ENCODE measurements at regions not wholly inside any gene's neighbourhood (a gene's known extent, or its start where the extent isn't known, plus 50 kb on each side); places are given as distances from the start of the nearest gene placed in this dataset.

DNA sequence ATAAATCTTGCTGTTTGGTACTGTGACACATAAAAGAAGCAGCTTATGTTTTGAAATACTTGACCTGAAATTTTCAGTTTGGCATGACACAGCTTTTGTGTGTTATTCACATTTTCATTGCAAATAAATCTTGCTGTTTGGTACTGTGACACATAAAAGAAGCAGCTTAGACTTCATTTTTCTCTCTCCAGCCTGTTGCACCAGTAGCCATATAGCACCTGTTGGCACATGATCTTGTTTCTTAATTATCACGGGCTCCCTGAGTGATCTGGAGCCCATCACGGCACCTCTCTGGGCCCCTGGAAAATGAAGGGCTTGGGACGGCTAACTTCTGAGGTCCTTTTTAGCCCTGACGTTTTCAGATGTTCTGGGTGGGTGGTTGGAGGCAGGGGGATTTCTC, 77.4 kb upstream of the SLCO3A1 start:
- Histone ChIP-seq H3K9ac (ENCODE audit: control insufficient read depth, insufficient read depth, low read length) (no peak overlapping the region), H3K27me3 (replicated peaks in 1 of 2; ENCODE audit: control insufficient read depth in 2 of 2, insufficient read depth in 2 of 2, low read length in 1 of 2) (no peaks in the 10 kb centered on the region), H3K4me1 (ENCODE audit: control insufficient read depth, insufficient read depth, low read length) (no peaks in the 10 kb centered on the region), H2AFZ (ENCODE audit: control insufficient read depth, low read depth, low read length) (no peak overlapping the region), H3K36me3 (ENCODE audit: control insufficient read depth in 2 of 2, insufficient read depth in 2 of 2, low read length in 1 of 2) (no peaks in the 10 kb centered on the region), H3K4me2 (ENCODE audit: control insufficient read depth, insufficient read depth) (no peak overlapping the region), H3K79me2 (ENCODE audit: control insufficient read depth, insufficient read depth, low read length) (no peaks in the 10 kb centered on the region), H3K27ac (ENCODE audit: control insufficient read depth, insufficient read depth) (no peak overlapping the region), H4K20me1 (ENCODE audit: control insufficient read depth, insufficient read depth) (no peaks in the 10 kb centered on the region), H3K4me3 (no peak overlapping the region), H3K9me3 (replicated peaks; ENCODE audit: control insufficient read depth, insufficient read depth, low read length) (no peaks in the 10 kb centered on the region)
- ChIA-PET RAD21 (ENCODE audit: unreplicated experiment) (no interaction called here), POLR2A (no interaction called here), CTCF (no interaction called here), SMC1A (ENCODE audit: uncharacterized antibody, unreplicated experiment) (no interaction called here)
- in situ Hi-C loops (cut with MboI), result no loop called here
- WGBS (ENCODE audit: insufficient coverage, insufficient replicate concordance, low lambda C conversion rate, missing lambda C conversion rate), result 12% methylated on average over 4 of the region's 4 CpGs
- ATAC-seq (no peak), FAIRE-seq (no peak), DNase-seq (ENCODE audit: low read depth, low spot score) (no peak)
- intact Hi-C loops (cut with micrococcal nuclease; ENCODE audit: unreplicated experiment), result no loop called here
- BruUV-seq (replicated peaks), result no TSS peak
- no peak for TF ChIP-seq POLR2AphosphoS5 (IDR thresholded peaks at IDR 0.05; ENCODE audit: low read length)
- TF ChIP-seq, protein P1, sequence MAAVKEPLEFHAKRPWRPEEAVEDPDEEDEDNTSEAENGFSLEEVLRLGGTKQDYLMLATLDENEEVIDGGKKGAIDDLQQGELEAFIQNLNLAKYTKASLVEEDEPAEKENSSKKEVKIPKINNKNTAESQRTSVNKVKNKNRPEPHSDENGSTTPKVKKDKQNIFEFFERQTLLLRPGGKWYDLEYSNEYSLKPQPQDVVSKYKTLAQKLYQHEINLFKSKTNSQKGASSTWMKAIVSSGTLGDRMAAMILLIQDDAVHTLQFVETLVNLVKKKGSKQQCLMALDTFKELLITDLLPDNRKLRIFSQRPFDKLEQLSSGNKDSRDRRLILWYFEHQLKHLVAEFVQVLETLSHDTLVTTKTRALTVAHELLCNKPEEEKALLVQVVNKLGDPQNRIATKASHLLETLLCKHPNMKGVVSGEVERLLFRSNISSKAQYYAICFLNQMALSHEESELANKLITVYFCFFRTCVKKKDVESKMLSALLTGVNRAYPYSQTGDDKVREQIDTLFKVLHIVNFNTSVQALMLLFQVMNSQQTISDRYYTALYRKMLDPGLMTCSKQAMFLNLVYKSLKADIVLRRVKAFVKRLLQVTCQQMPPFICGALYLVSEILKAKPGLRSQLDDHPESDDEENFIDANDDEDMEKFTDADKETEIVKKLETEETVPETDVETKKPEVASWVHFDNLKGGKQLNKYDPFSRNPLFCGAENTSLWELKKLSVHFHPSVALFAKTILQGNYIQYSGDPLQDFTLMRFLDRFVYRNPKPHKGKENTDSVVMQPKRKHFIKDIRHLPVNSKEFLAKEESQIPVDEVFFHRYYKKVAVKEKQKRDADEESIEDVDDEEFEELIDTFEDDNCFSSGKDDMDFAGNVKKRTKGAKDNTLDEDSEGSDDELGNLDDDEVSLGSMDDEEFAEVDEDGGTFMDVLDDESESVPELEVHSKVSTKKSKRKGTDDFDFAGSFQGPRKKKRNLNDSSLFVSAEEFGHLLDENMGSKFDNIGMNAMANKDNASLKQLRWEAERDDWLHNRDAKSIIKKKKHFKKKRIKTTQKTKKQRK (IDR thresholded peaks at IDR 0.05; ENCODE audit: low read depth, low read length), result no peak
- TF ChIP-seq, protein P2, sequence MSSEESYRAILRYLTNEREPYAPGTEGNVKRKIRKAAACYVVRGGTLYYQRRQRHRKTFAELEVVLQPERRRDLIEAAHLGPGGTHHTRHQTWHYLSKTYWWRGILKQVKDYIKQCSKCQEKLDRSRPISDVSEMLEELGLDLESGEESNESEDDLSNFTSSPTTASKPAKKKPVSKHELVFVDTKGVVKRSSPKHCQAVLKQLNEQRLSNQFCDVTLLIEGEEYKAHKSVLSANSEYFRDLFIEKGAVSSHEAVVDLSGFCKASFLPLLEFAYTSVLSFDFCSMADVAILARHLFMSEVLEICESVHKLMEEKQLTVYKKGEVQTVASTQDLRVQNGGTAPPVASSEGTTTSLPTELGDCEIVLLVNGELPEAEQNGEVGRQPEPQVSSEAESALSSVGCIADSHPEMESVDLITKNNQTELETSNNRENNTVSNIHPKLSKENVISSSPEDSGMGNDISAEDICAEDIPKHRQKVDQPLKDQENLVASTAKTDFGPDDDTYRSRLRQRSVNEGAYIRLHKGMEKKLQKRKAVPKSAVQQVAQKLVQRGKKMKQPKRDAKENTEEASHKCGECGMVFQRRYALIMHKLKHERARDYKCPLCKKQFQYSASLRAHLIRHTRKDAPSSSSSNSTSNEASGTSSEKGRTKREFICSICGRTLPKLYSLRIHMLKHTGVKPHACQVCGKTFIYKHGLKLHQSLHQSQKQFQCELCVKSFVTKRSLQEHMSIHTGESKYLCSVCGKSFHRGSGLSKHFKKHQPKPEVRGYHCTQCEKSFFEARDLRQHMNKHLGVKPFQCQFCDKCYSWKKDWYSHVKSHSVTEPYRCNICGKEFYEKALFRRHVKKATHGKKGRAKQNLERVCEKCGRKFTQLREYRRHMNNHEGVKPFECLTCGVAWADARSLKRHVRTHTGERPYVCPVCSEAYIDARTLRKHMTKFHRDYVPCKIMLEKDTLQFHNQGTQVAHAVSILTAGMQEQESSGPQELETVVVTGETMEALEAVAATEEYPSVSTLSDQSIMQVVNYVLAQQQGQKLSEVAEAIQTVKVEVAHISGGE (CRISPR knock-in tag; IDR thresholded peaks at IDR 0.05), result no peak
- TF ChIP-seq ZNF384 (IDR thresholded peaks at IDR 0.05; ENCODE audit: borderline replicate concordance, low read depth, low read length), result no peak
- no peak for TF ChIP-seq YY1 (IDR thresholded peaks at IDR 0.05; ENCODE audit: low read depth, low read length)
- TF ChIP-seq ZBED1 (IDR thresholded peaks at IDR 0.05; ENCODE audit: borderline replicate concordance), result no peak
- TF ChIP-seq, protein P3, sequence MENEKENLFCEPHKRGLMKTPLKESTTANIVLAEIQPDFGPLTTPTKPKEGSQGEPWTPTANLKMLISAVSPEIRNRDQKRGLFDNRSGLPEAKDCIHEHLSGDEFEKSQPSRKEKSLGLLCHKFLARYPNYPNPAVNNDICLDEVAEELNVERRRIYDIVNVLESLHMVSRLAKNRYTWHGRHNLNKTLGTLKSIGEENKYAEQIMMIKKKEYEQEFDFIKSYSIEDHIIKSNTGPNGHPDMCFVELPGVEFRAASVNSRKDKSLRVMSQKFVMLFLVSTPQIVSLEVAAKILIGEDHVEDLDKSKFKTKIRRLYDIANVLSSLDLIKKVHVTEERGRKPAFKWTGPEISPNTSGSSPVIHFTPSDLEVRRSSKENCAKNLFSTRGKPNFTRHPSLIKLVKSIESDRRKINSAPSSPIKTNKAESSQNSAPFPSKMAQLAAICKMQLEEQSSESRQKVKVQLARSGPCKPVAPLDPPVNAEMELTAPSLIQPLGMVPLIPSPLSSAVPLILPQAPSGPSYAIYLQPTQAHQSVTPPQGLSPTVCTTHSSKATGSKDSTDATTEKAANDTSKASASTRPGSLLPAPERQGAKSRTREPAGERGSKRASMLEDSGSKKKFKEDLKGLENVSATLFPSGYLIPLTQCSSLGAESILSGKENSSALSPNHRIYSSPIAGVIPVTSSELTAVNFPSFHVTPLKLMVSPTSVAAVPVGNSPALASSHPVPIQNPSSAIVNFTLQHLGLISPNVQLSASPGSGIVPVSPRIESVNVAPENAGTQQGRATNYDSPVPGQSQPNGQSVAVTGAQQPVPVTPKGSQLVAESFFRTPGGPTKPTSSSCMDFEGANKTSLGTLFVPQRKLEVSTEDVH (IDR thresholded peaks at IDR 0.05; ENCODE audit: low read depth, partially characterized antibody), result no peak
- no peak for TF ChIP-seq KAT2A (conservative IDR thresholded peaks at IDR 0.05; ENCODE audit: control insufficient read depth, low read depth, low read length)
- no peak for TF ChIP-seq BHLHE40 (IDR thresholded peaks at IDR 0.05; ENCODE audit: borderline replicate concordance in 1 of 2, low read depth in 2 of 2, low read length in 1 of 2)
- no peak for TF ChIP-seq MYC (IDR thresholded peaks at IDR 0.05; ENCODE audit: insufficient read depth, insufficient read length, insufficient replicate concordance, low read length, severe bottlenecking)
